Keratinocyte (primary cell): ENCODE measurements at regions not wholly inside any gene's neighbourhood (a gene's known extent, or its start where the extent isn't known, plus 50 kb on each side); places are given as distances from the start of the nearest gene placed in this dataset.

ENCODE experiments used
- DNase-seq: peaks from one replicate; pipeline ENCODE4 v3.0.0-alpha.2; 2011; ENCODE audit warnings: low read depth, missing footprints, low spot score
- FAIRE-seq: peaks from 2 replicates; lab custom pipeline; 2011; peaks lifted over from hg19 to GRCh38; lab: Jason Lieb, UNC
- H2AFZ ChIP-seq: 2 replicates; pipeline ENCODE4 v1.6.0; 2012; ENCODE audit warnings: low read length, control low read depth, inconsistent platforms; ENCODE audit not compliant: control insufficient read depth
- H3K27ac ChIP-seq: 2 replicates; pipeline ENCODE4 v1.5.1; 2011; ENCODE audit warnings: low read length; ENCODE audit not compliant: control insufficient read depth, insufficient read depth
- H3K27me3 ChIP-seq: 3 replicates; pipeline ENCODE4 v1.6.0; 2011; ENCODE audit warnings: low read length; ENCODE audit not compliant: control insufficient read depth, insufficient read depth; ENCODE audit errors: extremely low read depth
- H3K36me3 ChIP-seq, 2 experiments: 2 replicates in 1 of 2; 3 replicates in 1 of 2; pipeline ENCODE4 v1.5.1; 2011; ENCODE audit warnings: low read length in 2 of 2, mild to moderate bottlenecking in 1 of 2; ENCODE audit not compliant: control insufficient read depth in 2 of 2, insufficient read depth in 2 of 2; ENCODE audit errors: extremely low read depth in 1 of 2
- H3K4me1 ChIP-seq: 3 replicates; pipeline ENCODE4 v1.5.1; 2011; ENCODE audit warnings: low read length; ENCODE audit not compliant: control insufficient read depth, insufficient read depth; ENCODE audit errors: extremely low read depth
- H3K4me2 ChIP-seq: 3 replicates; pipeline ENCODE4 v1.6.0; 2011; ENCODE audit warnings: low read depth, low read length; ENCODE audit not compliant: control insufficient read depth, insufficient read depth; ENCODE audit errors: extremely low read depth
- H3K4me3 ChIP-seq, 3 experiments: fragments of 200-600 bp in 1 of 3; sonication (generic) in 1 of 3; 2 replicates in 2 of 3; 3 replicates in 1 of 3; pipeline ENCODE4 v1.5.1; 2011 to 2016; ENCODE audit warnings: low read length in 3 of 3, mild to moderate bottlenecking in 3 of 3, control low read depth in 2 of 3, inconsistent platforms in 1 of 3, low read depth in 1 of 3, mixed read lengths in 1 of 3, mixed run types in 1 of 3, moderate library complexity in 1 of 3; ENCODE audit not compliant: control insufficient read depth in 2 of 3, insufficient read depth in 2 of 3; ENCODE audit errors: extremely low read depth in 1 of 3
- H3K79me2 ChIP-seq: 2 replicates; pipeline ENCODE4 v1.6.0; 2012; ENCODE audit warnings: low read length; ENCODE audit not compliant: control insufficient read depth, insufficient read depth
- H3K9ac ChIP-seq: 3 replicates; pipeline ENCODE4 v1.6.0; 2011; ENCODE audit warnings: low read length; ENCODE audit not compliant: control insufficient read depth, insufficient read depth; ENCODE audit errors: extremely low read depth
- H3K9me1 ChIP-seq: 3 replicates; pipeline ENCODE4 v1.6.0; 2011; ENCODE audit warnings: low read length; ENCODE audit not compliant: control insufficient read depth, insufficient read depth; ENCODE audit errors: extremely low read depth
- H3K9me3 ChIP-seq: 2 replicates; pipeline ENCODE4 v1.5.1; 2012; ENCODE audit warnings: low read depth, low read length; ENCODE audit not compliant: control insufficient read depth
- H4K20me1 ChIP-seq: 3 replicates; pipeline ENCODE4 v1.6.0; 2011; ENCODE audit warnings: low read length; ENCODE audit not compliant: control insufficient read depth, insufficient read depth; ENCODE audit errors: extremely low read depth
- CTCF ChIP-seq, 3 experiments: IDR thresholded peaks in 1 of 3; conservative IDR thresholded peaks in 1 of 3; optimal IDR thresholded peaks in 1 of 3; 2 replicates in 2 of 3; 3 replicates in 1 of 3; pipeline versions ENCODE3 to v1.5.1; 2011; ENCODE audit warnings: low read length in 3 of 3, mild to moderate bottlenecking in 3 of 3, moderate library complexity in 2 of 3, control low read depth in 1 of 3, inconsistent platforms in 1 of 3; ENCODE audit not compliant: insufficient read depth in 2 of 3; ENCODE audit errors: extremely low read depth in 1 of 3
- EZH2 ChIP-seq: IDR thresholded peaks from one replicate; pipeline ENCODE4 v1.6.1; 2012; ENCODE audit warnings: inconsistent platforms, mild to moderate bottlenecking, low read length, moderate library complexity
- dilution Hi-C: fragments of 300-500 bp; cut with MboI; formaldehyde crosslinking; loops from one replicate; pipeline ENCODE4 v1.7.0; 2020; ENCODE audit warnings: low sequenced_read_pairs; ENCODE audit not compliant: extremely low pct_ligation_motif_present

GRCh38 chr2:177063331-177063730 lies 149.3 kb upstream of the HNRNPA3 start:
- no peak for DNase-seq
- Histone ChIP-seq H3K9me1 (no peaks in the 10 kb centered on the region), H3K9me3 (no peaks in the 10 kb centered on the region), H3K4me1 (no peaks in the 10 kb centered on the region), H4K20me1 (no peaks in the 10 kb centered on the region), H3K27me3 (no peaks in the 10 kb centered on the region), H3K4me3 (no peak overlapping the region), H2AFZ (no peak overlapping the region), H3K4me2 (no peak overlapping the region), H3K9ac (no peak overlapping the region), H3K36me3 (no peaks in the 10 kb centered on the region), H3K79me2 (no peaks in the 10 kb centered on the region), H3K27ac (no peak overlapping the region)
- TF ChIP-seq CTCF (optimal IDR thresholded peaks at IDR 0.05 in 1 of 3, IDR thresholded peaks at IDR 0.05 in 1 of 3, conservative IDR thresholded peaks at IDR 0.05 in 1 of 3; ENCODE audit: extremely low read depth in 1 of 3, insufficient read depth in 2 of 3, low read length in 3 of 3): no peak
- no peak for TF ChIP-seq EZH2
- dilution Hi-C loops: no loop called here
- no peak for FAIRE-seq

GRCh38 chr2:177064422-177064821 lies 148.2 kb upstream of the HNRNPA3 start:
- DNase-seq (no peak), FAIRE-seq (no peak)
- H3K9me3 ChIP-seq: no peaks in the 10 kb centered on the region
- H3K4me1 ChIP-seq: no peaks in the 10 kb centered on the region
- H4K20me1 ChIP-seq: no peaks in the 10 kb centered on the region
- no peaks in the 10 kb centered on the region for H3K9me1 ChIP-seq
- H3K79me2 ChIP-seq: no peaks in the 10 kb centered on the region
- TF ChIP-seq CTCF (optimal IDR thresholded peaks at IDR 0.05 in 1 of 3, IDR thresholded peaks at IDR 0.05 in 1 of 3, conservative IDR thresholded peaks at IDR 0.05 in 1 of 3; ENCODE audit: extremely low read depth in 1 of 3, insufficient read depth in 2 of 3, low read length in 3 of 3) (no peak), EZH2 (no peak)
- no peak overlapping the region for H3K4me3 ChIP-seq
- no peaks in the 10 kb centered on the region for H3K27me3 ChIP-seq
- dilution Hi-C loops: no loop called here
- H3K4me2 ChIP-seq: no peak overlapping the region
- H3K9ac ChIP-seq: no peak overlapping the region
- H3K36me3 ChIP-seq: no peaks in the 10 kb centered on the region
- no peak overlapping the region for H2AFZ ChIP-seq
- H3K27ac ChIP-seq: no peak overlapping the region
